ENCODE measurements at regions not wholly inside any gene's neighbourhood (a gene's known extent, or its start where the extent isn't known, plus 50 kb on each side); places are given as distances from the start of the nearest gene placed in this dataset.

DNA sequence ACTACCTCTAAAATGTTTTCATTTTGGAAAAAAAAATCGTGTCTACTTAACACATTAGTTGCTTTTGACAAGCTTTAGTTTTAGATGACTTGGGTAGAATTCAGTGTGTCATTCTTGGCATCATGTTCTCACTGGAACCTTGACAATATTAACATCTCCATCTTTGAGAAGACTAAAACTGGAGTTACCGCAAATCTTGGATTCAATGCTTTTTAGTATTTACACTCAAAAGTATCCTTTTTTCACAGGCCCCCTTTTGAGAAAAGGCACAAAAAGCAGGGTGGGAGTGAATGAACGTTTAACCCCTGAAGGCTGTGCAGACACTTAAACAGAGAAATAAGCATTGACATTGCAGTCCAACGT lies 549.1 kb downstream of the CSNK1G3 start:
- POLR2A ChIA-PET = no interaction called here

GRCh38 chr5:124060413-124061067 lies 548.6 kb downstream of the CSNK1G3 start:
- CTCF ChIA-PET = no interaction called here
- POLR2A ChIA-PET = no interaction called here

More for the DNA sequence above, 549.1 kb downstream of the CSNK1G3 start:
- CTCF ChIA-PET = no interaction called here

- ChIA-PET CTCF (no interaction called here), POLR2A (no interaction called here)
Measured at GRCh38 chr5:124060011-124060410, 548.0 kb downstream of the CSNK1G3 start.

DNA sequence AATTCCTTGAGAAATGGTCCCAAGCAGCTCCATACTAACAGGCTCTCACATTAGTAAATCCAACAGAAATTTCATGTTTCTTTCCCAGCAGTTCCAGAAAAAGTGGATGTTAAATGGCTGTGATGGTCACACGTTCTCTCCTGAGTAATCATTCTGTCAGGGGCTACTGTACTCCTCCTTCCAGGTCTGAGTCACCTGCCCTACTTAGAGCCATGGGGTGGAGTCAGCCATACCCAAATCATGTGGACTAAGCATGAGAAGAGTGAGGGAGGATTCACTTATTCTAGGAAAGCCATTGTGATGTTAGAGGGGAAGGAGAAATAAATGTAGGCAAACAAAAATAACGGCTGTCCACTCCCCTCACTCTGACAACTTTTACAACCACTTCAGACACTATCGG lies 547.2 kb downstream of the CSNK1G3 start:
- CTCF ChIA-PET = no interaction called here
- POLR2A ChIA-PET = no interaction called here

DNA sequence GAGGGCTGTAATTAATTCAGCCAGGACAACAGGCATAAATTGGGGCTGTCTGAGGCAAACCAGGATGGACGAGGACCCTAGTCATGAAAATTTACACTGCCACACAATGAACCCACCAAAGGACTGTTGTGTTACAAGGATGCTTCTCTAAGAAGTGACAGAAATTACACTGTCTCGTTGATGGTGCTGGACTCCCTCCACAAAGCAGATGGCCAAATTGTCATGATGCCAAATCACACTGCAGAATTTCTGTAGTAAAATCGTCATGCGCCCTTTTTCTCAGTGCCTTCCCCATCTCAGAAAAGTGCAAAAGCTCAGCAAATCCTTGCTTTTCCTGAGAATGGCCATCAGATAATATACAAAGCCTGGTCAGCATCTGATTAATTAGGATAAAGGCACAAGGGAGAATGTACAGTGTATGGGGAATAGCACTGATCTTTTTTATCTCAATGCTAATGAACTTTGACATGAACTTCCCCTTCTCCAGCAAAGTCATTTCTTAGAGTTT lies 545.8 kb downstream of the CSNK1G3 start:
- ChIA-PET CTCF (no interaction called here), POLR2A (no interaction called here)

GRCh38 chr5:124056991-124057723 lies 545.2 kb downstream of the CSNK1G3 start:
- CTCF ChIA-PET = no interaction called here
- POLR2A ChIA-PET = no interaction called here

GRCh38 chr5:124056326-124056990 lies 544.5 kb downstream of the CSNK1G3 start:
- CTCF ChIA-PET = no interaction called here

GRCh38 chr5:124055751-124056150 lies 543.8 kb downstream of the CSNK1G3 start:
- POLR2A ChIA-PET = no interaction called here

More at GRCh38 chr5:124056326-124056990, 544.5 kb downstream of the CSNK1G3 start:
- POLR2A ChIA-PET = no interaction called here

DNA sequence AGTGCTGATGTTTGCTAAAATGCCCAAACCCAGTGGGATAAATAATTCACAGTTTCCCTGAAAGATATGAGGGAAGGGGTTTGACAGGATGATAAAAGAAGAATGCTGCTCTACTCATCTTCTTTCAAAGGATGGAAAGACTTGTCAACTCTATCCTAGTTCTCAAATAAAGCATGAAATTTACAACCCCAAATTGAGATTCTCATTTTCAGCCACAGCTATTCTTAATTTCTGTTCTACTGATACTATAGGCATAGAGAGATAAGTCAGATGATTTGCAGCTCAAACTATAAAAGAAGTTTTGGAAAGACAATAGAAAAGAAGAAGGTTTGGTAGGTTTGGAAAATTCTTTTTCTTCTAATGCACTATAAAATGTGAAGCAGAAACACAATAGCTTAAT lies 542.6 kb downstream of the CSNK1G3 start:
- ChIA-PET CTCF (no interaction called here), POLR2A (no interaction called here)

More at GRCh38 chr5:124055751-124056150, 543.8 kb downstream of the CSNK1G3 start:
- CTCF ChIA-PET = no interaction called here

- ChIA-PET POLR2A (no interaction called here), CTCF (no interaction called here)
Measured at GRCh38 chr5:124053340-124053739, 541.4 kb downstream of the CSNK1G3 start.

DNA sequence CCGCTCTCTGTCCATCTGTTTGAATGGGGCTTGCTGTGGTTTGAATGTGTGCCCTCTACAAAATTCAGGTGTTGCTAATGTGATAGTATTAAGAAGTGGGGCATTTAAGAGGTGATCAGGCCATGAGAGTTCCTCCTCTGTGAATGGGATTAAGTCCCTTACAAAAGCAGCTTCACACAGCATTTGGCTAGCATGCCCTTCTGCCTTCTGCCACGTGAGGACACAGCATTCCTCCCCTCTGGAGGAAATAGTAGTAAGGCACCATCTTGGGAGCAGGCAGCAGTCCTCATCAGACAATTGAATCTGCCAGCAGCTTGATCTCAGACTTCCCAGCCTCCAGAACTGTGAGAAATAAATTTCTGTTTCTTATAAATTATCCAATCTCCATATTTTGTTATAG lies 540.2 kb downstream of the CSNK1G3 start:
- POLR2A ChIA-PET = no interaction called here

GRCh38 chr5:124050120-124050770 lies 538.3 kb downstream of the CSNK1G3 start:
- ChIA-PET CTCF (no interaction called here), POLR2A (no interaction called here)

More for the DNA sequence above, 540.2 kb downstream of the CSNK1G3 start:
- CTCF ChIA-PET = no interaction called here

- ChIA-PET POLR2A (no interaction called here), CTCF (no interaction called here)
Measured at GRCh38 chr5:124045412-124045811, 533.4 kb downstream of the CSNK1G3 start.

DNA sequence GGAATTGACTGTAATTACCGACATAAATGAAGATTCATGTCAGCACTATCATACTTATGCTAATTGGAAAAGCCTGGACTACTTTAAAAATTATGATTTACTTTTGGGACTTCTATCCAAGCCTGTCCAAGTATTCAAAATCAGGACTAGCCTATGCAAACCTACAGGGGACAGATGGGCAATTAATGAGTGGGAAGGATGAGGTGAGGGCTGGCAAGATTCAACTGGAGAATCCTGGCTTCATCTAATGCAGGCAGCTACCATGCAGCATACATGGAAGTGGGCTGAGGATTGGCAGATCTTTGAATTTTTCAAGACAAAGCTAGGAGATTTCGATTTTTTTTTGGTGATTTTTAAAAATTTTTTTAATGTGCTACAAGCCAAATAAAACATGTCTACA lies 532.6 kb downstream of the CSNK1G3 start:
- CTCF ChIA-PET = no interaction called here
- POLR2A ChIA-PET = no interaction called here

DNA sequence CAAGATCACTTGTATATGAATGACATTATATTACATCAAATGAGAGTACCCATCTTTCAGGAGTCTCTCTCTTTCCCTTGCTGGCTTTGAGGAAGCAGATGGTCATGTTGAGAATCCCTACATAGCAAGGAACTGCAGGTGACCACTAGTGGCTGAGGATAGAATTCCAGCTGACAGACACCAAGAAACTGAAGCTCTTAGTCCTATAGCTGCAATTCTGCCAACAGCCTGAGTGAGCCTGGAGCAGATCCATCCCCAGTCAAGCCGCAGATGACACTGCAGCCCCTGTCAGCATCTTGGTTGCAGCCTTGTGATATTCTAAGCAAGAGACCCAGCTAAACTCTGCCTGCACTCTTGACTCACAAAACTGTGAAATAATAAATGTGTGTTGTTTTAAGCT lies 531.5 kb downstream of the CSNK1G3 start:
- ChIA-PET POLR2A (no interaction called here), CTCF (no interaction called here)

DNA sequence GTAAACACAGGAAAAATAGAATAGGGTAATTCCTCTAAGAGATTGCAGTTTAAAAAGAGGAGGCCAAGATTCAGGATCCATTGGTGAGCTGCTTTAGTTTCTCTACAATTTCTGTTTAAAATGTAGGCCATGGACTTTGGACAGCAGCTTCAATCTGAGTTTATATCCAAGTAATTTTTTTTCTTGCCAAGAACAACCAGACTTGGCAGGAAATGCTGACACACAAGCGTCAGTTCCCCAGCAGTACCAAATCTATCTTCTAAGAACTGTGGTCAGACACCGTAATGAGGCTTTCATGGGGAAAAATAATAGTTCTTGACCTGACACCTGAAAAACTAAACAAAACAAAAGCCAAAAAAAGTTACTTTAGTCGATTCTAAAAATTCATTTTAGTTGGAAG lies 528.8 kb downstream of the CSNK1G3 start:
- ChIA-PET POLR2A (no interaction called here), CTCF (no interaction called here)

DNA sequence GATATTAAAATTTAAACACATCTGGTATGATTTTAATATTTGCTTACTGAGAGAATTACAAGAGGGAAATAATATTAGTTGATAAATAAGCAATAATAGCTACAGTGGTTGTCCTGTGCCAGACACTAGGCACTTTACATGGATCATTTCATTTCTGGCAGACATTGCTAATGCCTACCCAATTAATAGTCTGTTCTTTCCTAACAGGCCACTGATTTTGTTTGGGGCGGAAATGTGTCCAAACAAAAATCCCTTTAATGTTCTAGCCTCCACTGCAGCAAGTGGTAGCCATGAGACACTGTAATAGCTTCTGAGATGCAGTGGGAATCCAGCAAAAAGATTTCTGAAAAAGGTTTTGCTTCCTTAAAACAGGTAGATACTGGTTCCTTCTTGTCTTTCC lies 527.4 kb downstream of the CSNK1G3 start:
- ChIA-PET CTCF (no interaction called here), POLR2A (no interaction called here)

DNA sequence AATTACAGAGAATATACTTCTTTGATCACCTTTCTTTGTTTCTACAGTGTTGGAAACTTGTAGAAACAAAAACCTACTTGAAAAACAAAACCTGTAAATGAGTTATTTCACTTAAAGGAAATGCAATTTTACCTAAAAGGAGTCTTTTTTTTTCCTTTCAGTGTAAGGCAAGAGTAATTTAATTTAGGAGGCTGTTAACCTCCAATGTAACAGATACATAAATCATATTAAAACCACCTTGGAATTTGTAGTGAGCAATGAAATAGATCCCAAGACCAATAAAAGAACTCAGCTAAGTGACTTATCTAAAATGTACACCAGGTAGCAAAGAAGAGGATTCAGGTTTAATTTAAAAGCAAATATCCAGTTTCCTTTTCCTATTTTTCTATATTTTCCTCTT lies 524.8 kb downstream of the CSNK1G3 start:
- CTCF ChIA-PET = no interaction called here
- POLR2A ChIA-PET = no interaction called here

GRCh38 chr5:124034963-124035362 lies 523.0 kb downstream of the CSNK1G3 start:
- POLR2A ChIA-PET = no interaction called here
- CTCF ChIA-PET = no interaction called here

DNA sequence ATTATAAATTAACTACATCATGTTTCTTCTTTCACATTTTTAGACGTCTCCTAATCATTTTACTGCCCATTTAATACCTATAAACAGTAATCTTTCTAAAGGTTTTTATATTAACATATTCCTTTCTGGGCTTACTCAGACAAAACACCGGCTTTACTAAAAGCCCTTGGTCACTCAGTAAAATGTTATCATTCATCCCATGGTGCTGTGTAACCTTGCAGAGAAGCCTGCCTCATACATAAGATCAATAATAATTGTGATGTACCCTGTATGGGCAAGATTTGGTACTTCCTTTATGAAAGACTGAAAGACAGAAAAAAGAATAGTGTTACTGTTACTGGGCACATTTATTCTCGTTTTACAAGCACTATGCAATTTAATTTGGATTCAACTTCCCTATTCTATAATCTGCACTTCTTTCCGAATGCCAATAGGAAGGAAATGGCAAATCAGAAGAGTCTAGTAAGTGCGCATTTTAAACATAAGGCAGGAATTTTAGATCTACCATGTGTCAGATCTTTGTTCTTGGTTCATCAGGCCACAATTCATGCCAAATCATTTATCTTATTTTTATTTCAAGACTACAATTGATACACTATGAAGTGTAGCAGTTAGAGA lies 522.2 kb downstream of the CSNK1G3 start:
- ChIA-PET POLR2A (no interaction called here), CTCF (no interaction called here)
